ENCODE measurements at regions not wholly inside any gene's neighbourhood (a gene's known extent, or its start where the extent isn't known, plus 50 kb on each side); places are given as distances from the start of the nearest gene placed in this dataset.

GRCh38 chr3:15952543-15953175 lies 154.9 kb upstream of the ANKRD28 start:
- Mint-ChIP-seq H3K4me3 (no peak overlapping the region), H3K27ac (no peak overlapping the region), H3K9me3 (no peaks in the 10 kb centered on the region), H3K36me3 (peaks cover 3% of the 10 kb centered on the region), H3K27me3 (no peaks in the 10 kb centered on the region), H3K4me1 (no peaks in the 10 kb centered on the region)
- ATAC-seq (ENCODE audit: low read depth) (no peak), DNase-seq (ENCODE audit: low spot score in 2 of 2) (no peak)

GRCh38 chr3:15953841-15954240 lies 156.1 kb upstream of the ANKRD28 start:
- H3K4me1 Mint-ChIP-seq, result no peaks in the 10 kb centered on the region
- H3K36me3 Mint-ChIP-seq, result peaks cover 3% of the 10 kb centered on the region
- no peak for DNase-seq (ENCODE audit: low spot score in 2 of 2)
- no peak for ATAC-seq (ENCODE audit: low read depth)
- no peak overlapping the region for H3K27ac Mint-ChIP-seq
- no peaks in the 10 kb centered on the region for H3K27me3 Mint-ChIP-seq
- H3K4me3 Mint-ChIP-seq, result no peak overlapping the region
- H3K9me3 Mint-ChIP-seq, result no peaks in the 10 kb centered on the region

DNA sequence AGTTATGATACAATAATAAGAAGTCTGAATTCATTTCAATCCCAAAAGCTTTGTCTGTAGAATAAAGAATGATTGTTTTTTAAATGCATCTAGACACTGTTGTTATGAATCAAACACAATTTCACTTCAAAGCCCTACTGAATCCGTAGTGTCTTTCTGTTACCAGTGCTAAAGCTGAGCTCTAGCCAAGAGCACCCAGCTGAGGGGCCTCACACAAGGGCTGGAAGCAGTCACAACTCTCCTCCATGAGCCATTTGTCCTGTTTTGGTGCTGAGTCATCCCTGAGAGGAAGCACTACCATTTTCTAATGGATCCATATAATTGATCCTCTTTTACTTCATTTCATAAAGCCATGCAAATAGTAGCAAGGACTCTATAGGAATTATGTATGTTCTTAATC lies 158.2 kb upstream of the ANKRD28 start:
- no peak overlapping the region for H3K4me3 Mint-ChIP-seq
- ATAC-seq (ENCODE audit: low read depth), result no peak
- H3K27me3 Mint-ChIP-seq, result no peaks in the 10 kb centered on the region
- no peak for DNase-seq (ENCODE audit: low spot score in 2 of 2)
- H3K9me3 Mint-ChIP-seq, result no peaks in the 10 kb centered on the region
- H3K27ac Mint-ChIP-seq, result no peak overlapping the region
- no peaks in the 10 kb centered on the region for H3K4me1 Mint-ChIP-seq
- peaks cover 1% of the 10 kb centered on the region for H3K36me3 Mint-ChIP-seq

DNA sequence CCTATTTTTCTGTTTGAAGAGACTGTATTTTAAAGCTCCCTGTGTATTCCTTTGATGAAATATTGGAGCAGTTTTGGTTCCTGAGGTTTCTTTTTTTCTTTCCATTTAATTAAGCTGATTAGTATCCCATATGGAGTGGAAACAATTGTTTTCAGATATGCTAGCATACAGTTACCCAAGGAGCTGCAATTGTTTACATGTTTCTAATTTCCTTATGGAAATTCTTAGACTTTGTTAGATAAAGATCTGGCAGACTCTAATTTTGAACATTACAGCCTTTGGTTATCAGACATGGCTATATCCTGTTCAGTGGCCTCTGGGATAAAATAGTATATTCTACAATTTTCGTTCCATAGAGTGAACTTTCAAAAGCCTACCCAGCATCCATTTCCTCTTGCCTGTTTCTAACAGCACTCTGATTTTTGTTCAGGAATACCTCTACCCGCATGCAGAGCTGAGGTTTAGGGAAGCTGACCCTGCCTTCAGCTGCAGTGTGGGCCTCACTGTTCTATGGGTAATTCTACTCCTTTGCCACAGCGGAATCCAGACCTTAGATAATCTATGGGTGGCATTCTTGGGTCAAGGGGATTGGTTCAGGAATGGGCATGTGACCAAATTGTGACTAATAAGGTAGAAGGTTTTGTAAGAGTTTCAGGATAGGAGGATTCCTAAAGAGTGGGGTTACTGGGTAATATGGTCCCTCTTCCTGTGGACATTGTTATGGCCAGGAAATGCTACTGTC lies 161.1 kb upstream of the ANKRD28 start:
- H3K4me1 Mint-ChIP-seq, result no peaks in the 10 kb centered on the region
- H3K36me3 Mint-ChIP-seq, result peaks cover 3% of the 10 kb centered on the region
- no peak overlapping the region for H3K27ac Mint-ChIP-seq
- H3K9me3 Mint-ChIP-seq, result no peaks in the 10 kb centered on the region
- H3K27me3 Mint-ChIP-seq, result no peaks in the 10 kb centered on the region
- no peak for ATAC-seq (ENCODE audit: low read depth)
- no peak for DNase-seq (ENCODE audit: low spot score in 2 of 2)
- no peak overlapping the region for H3K4me3 Mint-ChIP-seq

DNA sequence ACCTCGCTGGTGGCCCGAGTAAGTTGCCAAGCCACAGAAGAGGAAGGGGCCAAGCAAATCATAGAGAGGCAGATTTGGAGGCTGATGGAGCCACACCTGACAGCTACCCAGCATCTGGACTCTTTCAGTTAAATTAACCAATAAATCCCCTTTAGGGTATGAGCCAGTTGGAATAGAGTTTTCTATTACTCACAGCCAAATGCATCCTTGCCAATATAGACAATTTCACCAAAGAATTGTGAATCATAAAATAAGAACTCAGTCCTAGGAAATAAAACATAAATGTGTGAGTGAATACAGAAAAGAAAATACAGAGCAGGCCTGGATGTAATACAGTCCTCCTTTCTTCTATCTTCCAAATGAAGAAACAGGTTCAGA lies 161.6 kb upstream of the ANKRD28 start:
- Mint-ChIP-seq H3K4me3 (no peak overlapping the region), H3K9me3 (no peaks in the 10 kb centered on the region), H3K4me1 (no peaks in the 10 kb centered on the region), H3K27me3 (no peaks in the 10 kb centered on the region), H3K36me3 (peaks cover 3% of the 10 kb centered on the region), H3K27ac (no peak overlapping the region)
- DNase-seq (ENCODE audit: low spot score in 2 of 2) (no peak), ATAC-seq (ENCODE audit: low read depth) (no peak)

DNA sequence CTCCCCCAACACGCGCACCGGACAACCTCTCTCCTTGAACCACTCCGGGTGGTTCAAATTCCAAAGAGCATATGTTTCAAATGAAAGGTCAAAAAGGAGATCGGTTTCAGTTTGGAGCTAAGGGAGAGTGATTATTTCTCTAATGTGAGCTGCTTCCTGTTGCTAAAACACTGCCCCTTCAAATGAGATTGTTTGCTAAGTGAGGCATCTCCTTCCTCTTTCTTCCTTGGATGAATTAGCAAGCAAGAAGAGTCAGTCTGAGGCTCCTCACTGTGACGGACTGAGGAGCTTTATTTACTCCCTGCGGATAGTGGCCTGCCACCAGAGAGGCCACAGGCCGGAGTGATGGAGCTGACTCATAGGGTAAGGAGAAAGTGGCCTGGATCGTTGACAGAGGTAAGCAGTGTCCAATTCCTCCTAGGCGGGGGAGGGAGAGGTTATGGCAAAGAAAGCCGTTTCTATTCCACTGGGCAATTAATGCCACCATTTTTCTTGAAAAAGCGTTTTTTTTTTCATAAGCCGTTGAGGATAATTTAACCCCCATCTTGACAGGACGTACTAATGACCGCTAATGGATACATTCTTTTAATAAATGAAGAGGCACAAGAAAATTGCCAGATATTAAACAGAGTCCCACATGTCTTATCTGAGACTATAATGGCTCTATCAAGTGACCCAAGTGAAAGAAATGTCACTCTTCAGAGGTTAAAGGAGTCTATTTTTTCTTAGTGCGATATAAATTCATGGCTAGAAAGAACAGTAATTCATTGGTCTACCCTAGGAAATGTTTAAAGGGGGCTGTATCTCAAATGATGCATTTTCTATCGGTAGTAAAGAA lies 167.0 kb upstream of the ANKRD28 start:
- H3K4me1 Mint-ChIP-seq, result no peaks in the 10 kb centered on the region
- no peak overlapping the region for H3K27ac Mint-ChIP-seq
- ATAC-seq (ENCODE audit: low read depth) (no peak), DNase-seq (ENCODE audit: low spot score in 2 of 2) (no peak)
- H3K9me3 Mint-ChIP-seq, result no peaks in the 10 kb centered on the region
- no peaks in the 10 kb centered on the region for H3K27me3 Mint-ChIP-seq
- H3K36me3 Mint-ChIP-seq, result peaks cover 7% of the 10 kb centered on the region
- H3K4me3 Mint-ChIP-seq, result no peak overlapping the region

- DNase-seq (ENCODE audit: low spot score in 2 of 2) (no peak), ATAC-seq (ENCODE audit: low read depth) (no peak)
- Mint-ChIP-seq H3K36me3 (peaks cover 5% of the 10 kb centered on the region), H3K4me3 (no peak overlapping the region), H3K9me3 (peaks cover 2% of the 10 kb centered on the region), H3K27me3 (no peaks in the 10 kb centered on the region), H3K4me1 (no peaks in the 10 kb centered on the region), H3K27ac (no peak overlapping the region)
Observed at GRCh38 chr3:15967577-15967976, 169.8 kb upstream of the ANKRD28 start.

- H3K9me3 Mint-ChIP-seq, result peaks cover 2% of the 10 kb centered on the region
- no peaks in the 10 kb centered on the region for H3K4me1 Mint-ChIP-seq
- no peak overlapping the region for H3K4me3 Mint-ChIP-seq
Observed at GRCh38 chr3:15969874-15970640, 172.3 kb upstream of the ANKRD28 start.

DNA sequence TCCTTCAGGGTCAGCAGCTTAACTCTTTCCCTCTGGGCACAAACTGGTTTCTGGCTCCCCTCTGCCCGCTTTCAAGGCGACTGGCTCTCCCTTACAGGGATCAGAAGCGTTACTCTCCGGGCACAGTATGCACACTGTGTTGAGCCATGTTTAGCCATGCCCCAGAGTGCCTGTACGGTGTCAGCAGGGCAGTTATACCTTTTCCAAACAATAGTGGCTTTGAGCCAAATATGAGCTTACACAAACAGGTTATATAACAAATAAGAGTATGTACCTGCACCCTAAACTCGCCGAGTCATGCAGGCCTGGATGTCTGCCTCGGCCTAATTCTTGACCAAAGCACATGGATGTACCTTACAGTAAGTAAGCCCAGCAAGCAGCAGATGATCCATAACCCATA lies 175.6 kb upstream of the ANKRD28 start:
- Mint-ChIP-seq H3K27me3 (no peaks in the 10 kb centered on the region), H3K9me3 (peaks cover 2% of the 10 kb centered on the region), H3K4me1 (no peaks in the 10 kb centered on the region), H3K27ac (no peak overlapping the region), H3K36me3 (peaks cover 2% of the 10 kb centered on the region), H3K4me3 (no peak overlapping the region)
- no peak for ATAC-seq (ENCODE audit: low read depth)
- DNase-seq (ENCODE audit: low spot score in 2 of 2), result no peak

More at GRCh38 chr3:15969874-15970640, 172.3 kb upstream of the ANKRD28 start:
- DNase-seq (ENCODE audit: low spot score in 2 of 2) (no peak), ATAC-seq (ENCODE audit: low read depth) (no peak)
- Mint-ChIP-seq H3K27me3 (no peaks in the 10 kb centered on the region), H3K36me3 (peaks cover 4% of the 10 kb centered on the region), H3K27ac (no peak overlapping the region)

GRCh38 chr3:15973940-15974339 lies 176.2 kb upstream of the ANKRD28 start:
- H3K4me3 Mint-ChIP-seq, result no peak overlapping the region
- ATAC-seq (ENCODE audit: low read depth), result no peak
- no peaks in the 10 kb centered on the region for H3K27me3 Mint-ChIP-seq
- H3K36me3 Mint-ChIP-seq, result peaks cover 2% of the 10 kb centered on the region
- no peaks in the 10 kb centered on the region for H3K4me1 Mint-ChIP-seq
- peaks cover 2% of the 10 kb centered on the region for H3K9me3 Mint-ChIP-seq
- DNase-seq (ENCODE audit: low spot score in 2 of 2), result no peak
- no peak overlapping the region for H3K27ac Mint-ChIP-seq

DNA sequence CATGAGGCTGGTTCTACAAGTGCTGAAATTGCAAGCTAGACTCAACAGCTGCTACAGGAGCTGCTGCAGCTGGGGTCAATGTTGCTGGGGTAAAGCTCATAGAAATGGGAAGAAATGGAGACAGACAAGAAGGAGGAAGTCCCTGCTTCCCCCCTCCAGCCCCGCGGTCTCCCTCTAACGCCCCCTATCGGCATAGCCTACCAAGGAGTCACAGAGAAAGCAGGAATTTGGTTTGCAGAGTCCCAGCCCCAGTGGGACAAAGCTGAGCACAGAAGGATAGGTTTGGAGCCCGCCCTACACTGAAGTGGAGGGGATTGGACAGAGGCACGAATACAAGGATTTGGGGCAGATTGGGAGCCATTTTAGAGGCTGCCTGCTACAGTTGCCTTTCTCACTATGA lies 176.9 kb upstream of the ANKRD28 start:
- no peak overlapping the region for H3K27ac Mint-ChIP-seq
- peaks cover 2% of the 10 kb centered on the region for H3K9me3 Mint-ChIP-seq
- H3K4me3 Mint-ChIP-seq, result no peak overlapping the region
- no peaks in the 10 kb centered on the region for H3K36me3 Mint-ChIP-seq
- H3K4me1 Mint-ChIP-seq, result no peaks in the 10 kb centered on the region
- ATAC-seq (ENCODE audit: low read depth) (no peak), DNase-seq (ENCODE audit: low spot score in 2 of 2) (no peak)
- no peaks in the 10 kb centered on the region for H3K27me3 Mint-ChIP-seq

GRCh38 chr3:15976524-15976923 lies 178.7 kb upstream of the ANKRD28 start:
- H3K27me3 Mint-ChIP-seq, result no peaks in the 10 kb centered on the region
- H3K27ac Mint-ChIP-seq, result no peak overlapping the region
- no peaks in the 10 kb centered on the region for H3K36me3 Mint-ChIP-seq
- ATAC-seq (ENCODE audit: low read depth) (no peak), DNase-seq (ENCODE audit: low spot score in 2 of 2) (no peak)
- H3K4me1 Mint-ChIP-seq, result no peaks in the 10 kb centered on the region
- peaks cover 2% of the 10 kb centered on the region for H3K9me3 Mint-ChIP-seq
- no peak overlapping the region for H3K4me3 Mint-ChIP-seq

DNA sequence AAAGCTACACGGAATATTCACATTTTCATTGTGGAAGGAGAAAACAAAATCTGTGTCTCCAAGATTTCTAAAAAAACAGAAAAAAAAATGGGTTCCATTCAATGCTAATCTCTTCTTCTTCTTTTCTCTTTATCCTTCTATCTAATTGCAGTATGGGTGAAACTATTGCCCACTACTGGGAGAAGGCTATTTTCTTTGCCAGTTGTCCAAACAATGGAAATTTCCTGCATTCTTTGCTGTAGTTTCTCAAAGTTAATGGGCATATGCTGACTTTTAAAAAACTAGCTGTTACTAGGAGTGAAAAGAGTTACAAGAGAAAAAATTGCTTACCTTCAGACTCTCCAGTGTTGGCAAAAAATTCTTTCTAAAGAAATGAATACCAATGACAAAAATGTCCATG lies 179.3 kb upstream of the ANKRD28 start:
- no peaks in the 10 kb centered on the region for H3K9me3 Mint-ChIP-seq
- no peak overlapping the region for H3K4me3 Mint-ChIP-seq
- no peaks in the 10 kb centered on the region for H3K36me3 Mint-ChIP-seq
- ATAC-seq (ENCODE audit: low read depth), result no peak
- H3K27ac Mint-ChIP-seq, result no peak overlapping the region
- no peak for DNase-seq (ENCODE audit: low spot score in 2 of 2)
- H3K27me3 Mint-ChIP-seq, result no peaks in the 10 kb centered on the region
- no peaks in the 10 kb centered on the region for H3K4me1 Mint-ChIP-seq

Data from memory B cell (primary cell).